ENCODE measurements at regions not wholly inside any gene's neighbourhood (a gene's known extent, or its start where the extent isn't known, plus 50 kb on each side); places are given as distances from the start of the nearest gene placed in this dataset.

- TF ChIP-seq CTCF (IDR thresholded peaks at IDR 0.05) (no peak), POLR2AphosphoS5 (IDR thresholded peaks at IDR 0.05) (no peak), POLR2A (IDR thresholded peaks at IDR 0.05) (no peak), EP300 (IDR thresholded peaks at IDR 0.05) (no peak)
Measured at GRCh38 chr4:123827511-123827910, 430.9 kb downstream of the SPRY1 start.

Data from suprapubic skin (tissue), 4 donors.